Ovary (tissue), 3 donors: ENCODE measurements at regions not wholly inside any gene's neighbourhood (a gene's known extent, or its start where the extent isn't known, plus 50 kb on each side); places are given as distances from the start of the nearest gene placed in this dataset.

ENCODE experiments used
- CTCF ChIP-seq, 3 donors: fragments of 450-650 bp in 2 of 3; fragments of 200-600 bp in 1 of 3; IDR thresholded peaks; one replicate each; pipeline versions ENCODE4 v1.5.1 to v1.8.0; 2016 to 2022; ENCODE audit warnings: antibody characterized with exemption in 3 of 3, mild to moderate bottlenecking in 1 of 3
- EP300 ChIP-seq: sonication (generic); formaldehyde crosslinking; IDR thresholded peaks from one replicate; pipeline ENCODE4 v1.6.1; 2017; ENCODE audit warnings: antibody characterized with exemption
- POLR2A ChIP-seq: fragments of 450-650 bp; IDR thresholded peaks from one replicate; pipeline ENCODE4 v1.6.1; 2017; ENCODE audit warnings: antibody characterized with exemption, mild to moderate bottlenecking, moderate library complexity
- donor health status: DM: no; HTN: no; CAD: no.

GRCh38 chr5:166088389-166089039 is 2202.9 kb upstream of the WWC1 start:
- TF ChIP-seq CTCF (IDR thresholded peaks at IDR 0.05) (no peak), POLR2A (no peak), EP300 (no peak)
